PFSK-1 (cell line): ENCODE measurements at regions not wholly inside any gene's neighbourhood (a gene's known extent, or its start where the extent isn't known, plus 50 kb on each side); places are given as distances from the start of the nearest gene placed in this dataset.

Experiments
- POLR2AphosphoS5 ChIP-seq: IDR thresholded peaks from 2 replicates; pipeline ENCODE4 v1.6.1; 2012; ENCODE audit warnings: low read depth, mild to moderate bottlenecking, control low read depth, low read length, moderate library complexity
- REST ChIP-seq, 2 experiments: IDR thresholded peaks; 2 replicates each; pipeline versions ENCODE4 v1.6.1 to v1.8.0; 2011 to 2012; ENCODE audit warnings: low read depth in 2 of 2, low read length in 2 of 2, control low read depth in 1 of 2, inconsistent platforms in 1 of 2, mild to moderate bottlenecking in 1 of 2, moderate library complexity in 1 of 2; ENCODE audit not compliant: insufficient read depth in 1 of 2
- SIN3A ChIP-seq: IDR thresholded peaks from 2 replicates; pipeline ENCODE4 v1.6.1; 2012; ENCODE audit warnings: mild to moderate bottlenecking, low read length, moderate library complexity, borderline replicate concordance; ENCODE audit not compliant: insufficient read depth
- TAF1 ChIP-seq: IDR thresholded peaks from 2 replicates; pipeline ENCODE4 v1.6.1; 2012; ENCODE audit warnings: low read length, control low read depth, borderline replicate concordance; ENCODE audit not compliant: insufficient read depth

- TF ChIP-seq REST (IDR thresholded peaks at IDR 0.05; ENCODE audit: insufficient read depth in 1 of 2, low read depth in 2 of 2, low read length in 2 of 2) (no peak), POLR2AphosphoS5 (no peak), SIN3A (no peak), TAF1 (no peak)
Observed at GRCh38 chr6:3633711-3634110, 117.8 kb downstream of the PXDC1 start.
